ENCODE measurements at regions not wholly inside any gene's neighbourhood (a gene's known extent, or its start where the extent isn't known, plus 50 kb on each side); places are given as distances from the start of the nearest gene placed in this dataset.
A peak's percentile ranks its signal among the peaks of the same experiment; 100 is the strongest.

DNA sequence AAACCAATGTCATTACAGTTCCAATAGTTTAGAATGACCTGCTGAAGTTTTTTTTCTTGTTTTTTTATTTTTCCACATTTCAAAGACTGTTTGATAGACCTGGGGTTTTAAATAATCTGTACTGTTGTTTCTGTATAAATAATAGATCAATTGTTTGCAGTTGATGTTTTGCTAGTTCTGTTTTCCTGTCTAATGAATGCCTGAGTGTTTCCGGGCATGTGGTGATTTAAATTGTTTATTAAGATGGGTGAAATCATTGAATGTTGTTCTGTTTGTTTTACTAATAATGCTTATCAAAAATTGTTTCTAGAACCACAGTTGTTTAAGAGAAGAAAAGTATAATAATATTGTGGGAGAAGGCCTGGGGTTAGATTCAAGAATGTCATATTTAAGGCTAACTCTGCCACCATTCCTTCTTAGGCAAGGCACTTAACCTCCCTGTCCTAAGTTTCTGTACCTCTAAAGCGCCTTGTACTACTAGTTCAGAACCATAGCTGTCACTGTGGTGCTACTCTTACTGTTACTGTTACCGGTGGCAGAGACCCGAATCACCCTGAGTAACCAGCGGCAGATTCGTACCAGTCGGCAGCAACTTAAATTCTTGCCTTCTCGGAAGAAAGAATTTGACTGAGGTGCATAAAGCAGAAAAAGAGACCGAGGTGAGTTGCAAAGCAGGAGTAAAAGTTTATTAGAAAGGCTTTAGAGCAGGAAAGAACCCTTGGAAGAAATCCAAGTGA is 1014.1 kb downstream of the REEP3 start:
- WGBS, result 84% methylated on average over 9 of the region's 9 CpGs
- intact Hi-C loops (cut with DNase I), result no loop called here
- no peaks in the 10 kb centered on the region for H3K9me3 ChIP-seq

DNA sequence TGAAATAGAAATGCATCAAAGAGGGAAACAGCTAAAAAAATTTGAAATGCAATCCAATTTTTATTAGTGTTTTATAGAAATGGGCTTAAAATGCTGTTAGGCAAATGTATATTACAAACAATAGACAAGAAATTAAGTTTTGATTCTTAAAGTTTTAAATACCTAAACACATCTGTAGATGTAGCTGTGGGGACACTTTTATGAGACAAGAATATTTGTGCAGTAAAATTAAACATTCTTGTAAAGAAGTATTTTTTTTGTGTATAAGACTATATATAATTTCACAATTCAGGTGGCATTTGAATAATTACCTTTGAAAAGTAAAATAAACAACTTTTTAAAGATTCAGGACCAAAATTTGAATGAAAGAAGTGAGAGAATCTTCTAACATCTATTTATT is 1015.9 kb downstream of the REEP3 start:
- no peak overlapping the region for H3K27ac ChIP-seq
- no peaks in the 10 kb centered on the region for H3K27me3 ChIP-seq (replicated peaks; ENCODE audit: insufficient read depth)
- no peak overlapping the region for H3K4me3 ChIP-seq
- H3K4me1 ChIP-seq (replicated peaks), result no peaks in the 10 kb centered on the region
- H3K36me3 ChIP-seq, result no peaks in the 10 kb centered on the region
- TF ChIP-seq POLR2AphosphoS5 (IDR thresholded peaks at IDR 0.05), result no peak
- TF ChIP-seq, protein P1, sequence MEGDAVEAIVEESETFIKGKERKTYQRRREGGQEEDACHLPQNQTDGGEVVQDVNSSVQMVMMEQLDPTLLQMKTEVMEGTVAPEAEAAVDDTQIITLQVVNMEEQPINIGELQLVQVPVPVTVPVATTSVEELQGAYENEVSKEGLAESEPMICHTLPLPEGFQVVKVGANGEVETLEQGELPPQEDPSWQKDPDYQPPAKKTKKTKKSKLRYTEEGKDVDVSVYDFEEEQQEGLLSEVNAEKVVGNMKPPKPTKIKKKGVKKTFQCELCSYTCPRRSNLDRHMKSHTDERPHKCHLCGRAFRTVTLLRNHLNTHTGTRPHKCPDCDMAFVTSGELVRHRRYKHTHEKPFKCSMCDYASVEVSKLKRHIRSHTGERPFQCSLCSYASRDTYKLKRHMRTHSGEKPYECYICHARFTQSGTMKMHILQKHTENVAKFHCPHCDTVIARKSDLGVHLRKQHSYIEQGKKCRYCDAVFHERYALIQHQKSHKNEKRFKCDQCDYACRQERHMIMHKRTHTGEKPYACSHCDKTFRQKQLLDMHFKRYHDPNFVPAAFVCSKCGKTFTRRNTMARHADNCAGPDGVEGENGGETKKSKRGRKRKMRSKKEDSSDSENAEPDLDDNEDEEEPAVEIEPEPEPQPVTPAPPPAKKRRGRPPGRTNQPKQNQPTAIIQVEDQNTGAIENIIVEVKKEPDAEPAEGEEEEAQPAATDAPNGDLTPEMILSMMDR (IDR thresholded peaks at IDR 0.05), result no peak
- TF ChIP-seq POLR2A (IDR thresholded peaks at IDR 0.05), result no peak
- intact Hi-C loops (cut with DNase I), result no loop called here
- no peak for DNase-seq (ENCODE audit: low spot score)
- H3K9me3 ChIP-seq, result no peaks in the 10 kb centered on the region

More for the DNA sequence above, 1014.1 kb downstream of the REEP3 start:
- no peak for DNase-seq (ENCODE audit: low spot score)
- Histone ChIP-seq H3K4me3 (no peak overlapping the region), H3K36me3 (no peaks in the 10 kb centered on the region), H3K4me1 (replicated peaks) (no peaks in the 10 kb centered on the region), H3K27ac (no peak overlapping the region), H3K27me3 (replicated peaks; ENCODE audit: insufficient read depth) (no peaks in the 10 kb centered on the region)
- TF ChIP-seq POLR2AphosphoS5 (IDR thresholded peaks at IDR 0.05) (no peak), POLR2A (IDR thresholded peaks at IDR 0.05) (no peak)
- TF ChIP-seq, protein P1 (IDR thresholded peaks at IDR 0.05), result no peak

DNA sequence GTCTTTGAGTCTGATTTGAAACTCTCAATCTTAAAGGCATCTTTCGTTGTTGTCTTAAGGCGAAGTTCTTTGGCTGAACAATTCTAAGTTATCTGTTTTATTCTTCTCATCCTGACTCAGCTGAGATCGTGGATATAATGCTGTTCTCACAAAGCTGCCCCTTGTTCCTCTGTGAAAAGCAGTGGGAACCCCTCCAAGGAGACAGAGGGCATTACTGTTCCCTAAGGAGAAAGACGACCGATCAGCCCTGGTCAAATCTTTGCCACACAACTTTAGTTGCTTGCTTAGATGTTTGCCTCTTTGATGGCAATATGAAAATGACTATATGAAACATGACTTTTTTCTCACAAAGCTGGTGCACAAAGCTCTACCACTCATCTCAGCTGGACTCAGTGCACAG is 1016.7 kb downstream of the REEP3 start:
- Histone ChIP-seq H3K4me1 (replicated peaks) (no peaks in the 10 kb centered on the region), H3K27ac (no peak overlapping the region), H3K36me3 (no peaks in the 10 kb centered on the region), H3K27me3 (replicated peaks; ENCODE audit: insufficient read depth) (no peaks in the 10 kb centered on the region), H3K9me3 (no peaks in the 10 kb centered on the region), H3K4me3 (no peak overlapping the region)
- no peak for DNase-seq (ENCODE audit: low spot score)
- WGBS, result 81% methylated on average over 5 of the region's 5 CpGs
- intact Hi-C loops (cut with DNase I), result no loop called here
- TF ChIP-seq POLR2A (IDR thresholded peaks at IDR 0.05), result no peak

DNA sequence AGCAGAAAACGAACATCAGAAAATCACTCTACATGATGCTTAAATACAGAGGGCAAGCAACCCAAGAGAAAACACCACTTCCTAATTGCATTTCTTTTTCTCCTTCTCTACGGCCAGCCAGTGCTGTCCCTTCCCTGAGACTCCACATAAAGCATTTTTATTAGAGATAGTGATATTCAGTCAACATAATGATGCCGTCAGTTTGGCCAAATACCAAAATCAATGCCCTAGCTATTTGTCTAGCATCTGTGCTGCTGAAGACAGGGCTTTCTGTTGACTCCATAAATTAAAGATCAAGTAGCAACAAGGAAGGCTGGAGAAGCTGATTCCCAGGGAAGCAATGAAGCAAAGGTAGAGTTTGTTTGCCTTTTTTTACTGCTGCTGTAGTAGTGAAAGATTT is 1024.9 kb downstream of the REEP3 start:
- no peak for DNase-seq (ENCODE audit: low spot score)
- no peaks in the 10 kb centered on the region for H3K36me3 ChIP-seq
- no peaks in the 10 kb centered on the region for H3K4me1 ChIP-seq (replicated peaks)
- 24% methylated on average over 3 of the region's 3 CpGs for WGBS
- H3K4me3 ChIP-seq, result no peak overlapping the region
- H3K27me3 ChIP-seq (replicated peaks; ENCODE audit: insufficient read depth), result no peaks in the 10 kb centered on the region
- no peaks in the 10 kb centered on the region for H3K9me3 ChIP-seq
- H3K27ac ChIP-seq, result no peak overlapping the region
- TF ChIP-seq, protein P1 (IDR thresholded peaks at IDR 0.05), result no peak
- peak; percentile 19 for TF ChIP-seq POLR2AphosphoS5 (IDR thresholded peaks at IDR 0.05)
- TF ChIP-seq POLR2A (IDR thresholded peaks at IDR 0.05), result no peak
- intact Hi-C loops (cut with DNase I), result no loop called here

DNA sequence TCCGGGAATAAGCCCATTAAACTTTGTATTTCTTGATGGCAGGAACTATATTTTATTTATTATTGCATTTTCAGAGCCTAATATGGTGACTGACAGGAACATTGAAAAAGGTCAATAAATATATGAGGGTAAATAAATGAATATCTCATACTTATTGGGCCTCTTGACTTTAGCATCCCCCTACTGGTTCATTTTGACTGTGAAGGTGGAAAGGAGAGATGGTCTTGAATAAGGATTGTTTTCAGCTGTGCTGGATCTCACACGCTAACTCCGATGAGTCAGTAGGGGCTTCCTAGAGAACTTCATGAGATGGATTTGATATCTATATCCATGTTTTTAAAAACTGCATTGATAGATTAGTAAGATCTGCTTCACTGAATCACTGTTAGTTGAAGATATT is 1026.0 kb downstream of the REEP3 start:
- TF ChIP-seq POLR2A (IDR thresholded peaks at IDR 0.05) (no peak), POLR2AphosphoS5 (IDR thresholded peaks at IDR 0.05) (no peak)
- TF ChIP-seq, protein P1 (IDR thresholded peaks at IDR 0.05), result no peak
- WGBS, result 88% methylated on average over 3 of the region's 3 CpGs
- Histone ChIP-seq H3K36me3 (no peaks in the 10 kb centered on the region), H3K27me3 (replicated peaks; ENCODE audit: insufficient read depth) (no peaks in the 10 kb centered on the region), H3K9me3 (no peaks in the 10 kb centered on the region), H3K27ac (no peak overlapping the region), H3K4me1 (replicated peaks) (no peaks in the 10 kb centered on the region), H3K4me3 (no peak overlapping the region)
- DNase-seq (ENCODE audit: low spot score), result no peak
- intact Hi-C loops (cut with DNase I), result no loop called here
